ENCODE measurements at regions not wholly inside any gene's neighbourhood (a gene's known extent, or its start where the extent isn't known, plus 50 kb on each side); places are given as distances from the start of the nearest gene placed in this dataset.
"Not testable (repeated sequence)": the region's sequence is repeated elsewhere in the genome, so short reads cannot be mapped to it uniquely, and the experiment has no call there.

GRCh38 chr13:65314008-65314407, 1916.1 kb downstream of the PCDH9 start:
- Histone ChIP-seq H3K79me2 (ENCODE audit: control insufficient read depth, insufficient read depth, low read length, poor library complexity) (no peaks in the 10 kb centered on the region), H3K36me3 (ENCODE audit: control insufficient read depth in 1 of 2, insufficient read depth in 2 of 2, low read length in 2 of 2) (peaks cover 0 to 4% of the 10 kb centered on the region in 2 experiments), H2BK5ac (ENCODE audit: low read depth, low read length, poor library complexity) (no peak overlapping the region), H3K4me3 (ENCODE audit: low read depth, low read length) (no peak overlapping the region), H3K27ac (ENCODE audit: low read depth, low read length) (no peak overlapping the region), H3K9me3 (ENCODE audit: insufficient read depth, low read depth, low read length) (peaks cover 14% of the 10 kb centered on the region), H3K4ac (ENCODE audit: low read depth, low read length) (no peak overlapping the region), H3K79me1 (ENCODE audit: low read length) (no peaks in the 10 kb centered on the region), H3K14ac (ENCODE audit: low read length) (no peak overlapping the region), H4K8ac (ENCODE audit: low read depth, low read length) (no peak overlapping the region), H2BK12ac (ENCODE audit: low read length) (no peak overlapping the region), H3K9ac (ENCODE audit: low read length) (no peak overlapping the region), H4K12ac (ENCODE audit: low read depth, low read length) (no peak overlapping the region), H3K23ac (ENCODE audit: low read length) (no peak overlapping the region), H2AK5ac (ENCODE audit: low read length) (no peak overlapping the region), H3K18ac (ENCODE audit: low read length) (no peak overlapping the region), H3K4me1 (ENCODE audit: control insufficient read depth in 1 of 2, insufficient read depth in 2 of 2, low read length in 2 of 2) (no peaks in the 10 kb centered on the region), H3K27me3 (ENCODE audit: insufficient read depth, low read length) (no peaks in the 10 kb centered on the region), H3K4me2 (ENCODE audit: low read length) (no peak overlapping the region), H2BK120ac (ENCODE audit: insufficient read depth, low read length, poor library complexity) (no peak overlapping the region), H2AFZ (ENCODE audit: insufficient read depth, low read length, poor library complexity) (no peak overlapping the region), H4K91ac (ENCODE audit: low read depth, low read length) (no peak overlapping the region)
- no CpG with 5 or more reads among the region's 4 CpGs for WGBS (ENCODE audit: extremely low coverage, insufficient coverage, insufficient read length)
- no peak for DNase-seq

- Histone ChIP-seq H3K79me1 (ENCODE audit: low read length) (no peaks in the 10 kb centered on the region), H2AFZ (ENCODE audit: insufficient read depth, low read length, poor library complexity) (no peak overlapping the region), H2BK120ac (ENCODE audit: insufficient read depth, low read length, poor library complexity) (no peak overlapping the region), H3K4me1 (ENCODE audit: control insufficient read depth in 1 of 2, insufficient read depth in 2 of 2, low read length in 2 of 2) (no peaks in the 10 kb centered on the region), H4K8ac (ENCODE audit: low read depth, low read length) (no peak overlapping the region), H3K4me3 (ENCODE audit: low read depth, low read length) (no peak overlapping the region), H3K9ac (ENCODE audit: low read length) (no peak overlapping the region), H3K79me2 (ENCODE audit: control insufficient read depth, insufficient read depth, low read length, poor library complexity) (no peaks in the 10 kb centered on the region), H3K27me3 (ENCODE audit: insufficient read depth, low read length) (no peaks in the 10 kb centered on the region), H3K27ac (ENCODE audit: low read depth, low read length) (no peak overlapping the region), H4K91ac (ENCODE audit: low read depth, low read length) (no peak overlapping the region), H4K12ac (ENCODE audit: low read depth, low read length) (no peak overlapping the region), H3K18ac (ENCODE audit: low read length) (no peak overlapping the region), H2BK5ac (ENCODE audit: low read depth, low read length, poor library complexity) (no peak overlapping the region), H3K4ac (ENCODE audit: low read depth, low read length) (no peak overlapping the region), H3K14ac (ENCODE audit: low read length) (no peak overlapping the region), H3K23ac (ENCODE audit: low read length) (no peak overlapping the region), H2AK5ac (ENCODE audit: low read length) (no peak overlapping the region), H2BK12ac (ENCODE audit: low read length) (no peak overlapping the region), H3K9me3 (ENCODE audit: insufficient read depth, low read depth, low read length) (peaks cover 14% of the 10 kb centered on the region), H3K36me3 (ENCODE audit: control insufficient read depth in 1 of 2, insufficient read depth in 2 of 2, low read length in 2 of 2) (peaks cover 0 to 4% of the 10 kb centered on the region in 2 experiments), H3K4me2 (ENCODE audit: low read length) (no peak overlapping the region)
- no CpG with 5 or more reads among the region's 29 CpGs for WGBS (ENCODE audit: extremely low coverage, insufficient coverage, insufficient read length)
- no peak for DNase-seq
Observed at GRCh38 chr13:65310663-65311328, 1919.3 kb downstream of the PCDH9 start.

GRCh38 chr13:65309906-65310305, 1920.2 kb downstream of the PCDH9 start:
- no peak overlapping the region for H3K9ac ChIP-seq (ENCODE audit: low read length)
- H3K79me1 ChIP-seq (ENCODE audit: low read length) = no peaks in the 10 kb centered on the region
- H2AK5ac ChIP-seq (ENCODE audit: low read length) = no peak overlapping the region
- peaks cover 0 to 4% of the 10 kb centered on the region in 2 experiments for H3K36me3 ChIP-seq (ENCODE audit: control insufficient read depth in 1 of 2, insufficient read depth in 2 of 2, low read length in 2 of 2)
- H4K91ac ChIP-seq (ENCODE audit: low read depth, low read length) = no peak overlapping the region
- H3K9me3 ChIP-seq (ENCODE audit: insufficient read depth, low read depth, low read length) = peaks cover 14% of the 10 kb centered on the region
- no peaks in the 10 kb centered on the region for H3K4me1 ChIP-seq (ENCODE audit: control insufficient read depth in 1 of 2, insufficient read depth in 2 of 2, low read length in 2 of 2)
- no peak overlapping the region for H3K4ac ChIP-seq (ENCODE audit: low read depth, low read length)
- no peak overlapping the region for H2AFZ ChIP-seq (ENCODE audit: insufficient read depth, low read length, poor library complexity)
- H3K79me2 ChIP-seq (ENCODE audit: control insufficient read depth, insufficient read depth, low read length, poor library complexity) = no peaks in the 10 kb centered on the region
- no peak overlapping the region for H3K23ac ChIP-seq (ENCODE audit: low read length)
- H3K4me3 ChIP-seq (ENCODE audit: low read depth, low read length) = peak overlapping the region; percentile 37
- DNase-seq = no peak
- no peak overlapping the region for H3K4me2 ChIP-seq (ENCODE audit: low read length)
- H4K12ac ChIP-seq (ENCODE audit: low read depth, low read length) = no peak overlapping the region
- H3K18ac ChIP-seq (ENCODE audit: low read length) = no peak overlapping the region
- H3K14ac ChIP-seq (ENCODE audit: low read length) = no peak overlapping the region
- no peak overlapping the region for H2BK120ac ChIP-seq (ENCODE audit: insufficient read depth, low read length, poor library complexity)
- no peak overlapping the region for H4K8ac ChIP-seq (ENCODE audit: low read depth, low read length)
- no peak overlapping the region for H2BK12ac ChIP-seq (ENCODE audit: low read length)
- H2BK5ac ChIP-seq (ENCODE audit: low read depth, low read length, poor library complexity) = no peak overlapping the region
- H3K27me3 ChIP-seq (ENCODE audit: insufficient read depth, low read length) = no peaks in the 10 kb centered on the region
- no peak overlapping the region for H3K27ac ChIP-seq (ENCODE audit: low read depth, low read length)
- WGBS (ENCODE audit: extremely low coverage, insufficient coverage, insufficient read length) = no CpG with 5 or more reads among the region's 6 CpGs

- not testable (repeated sequence) for H4K91ac ChIP-seq (ENCODE audit: low read depth, low read length); H3K27ac ChIP-seq (ENCODE audit: low read depth, low read length); H2AK5ac ChIP-seq (ENCODE audit: low read length); H3K4me2 ChIP-seq (ENCODE audit: low read length); H3K4me3 ChIP-seq (ENCODE audit: low read depth, low read length); H3K79me1 ChIP-seq (ENCODE audit: low read length); H3K23ac ChIP-seq (ENCODE audit: low read length); H2BK5ac ChIP-seq (ENCODE audit: low read depth, low read length, poor library complexity); H3K9ac ChIP-seq (ENCODE audit: low read length); H4K12ac ChIP-seq (ENCODE audit: low read depth, low read length); DNase-seq; H3K14ac ChIP-seq (ENCODE audit: low read length); H4K8ac ChIP-seq (ENCODE audit: low read depth, low read length); H3K18ac ChIP-seq (ENCODE audit: low read length); H3K27me3 ChIP-seq (ENCODE audit: insufficient read depth, low read length); H2BK120ac ChIP-seq (ENCODE audit: insufficient read depth, low read length, poor library complexity); H3K4ac ChIP-seq (ENCODE audit: low read depth, low read length); H3K36me3 ChIP-seq (ENCODE audit: control insufficient read depth in 1 of 2, insufficient read depth in 2 of 2, low read length in 2 of 2); H2AFZ ChIP-seq (ENCODE audit: insufficient read depth, low read length, poor library complexity); H2BK12ac ChIP-seq (ENCODE audit: low read length); H3K4me1 ChIP-seq (ENCODE audit: control insufficient read depth in 1 of 2, insufficient read depth in 2 of 2, low read length in 2 of 2); H3K79me2 ChIP-seq (ENCODE audit: control insufficient read depth, insufficient read depth, low read length, poor library complexity)
- no CpG with 5 or more reads among the region's 1 CpG for WGBS (ENCODE audit: extremely low coverage, insufficient coverage, insufficient read length)
- peaks cover 10% of the 10 kb centered on the region for H3K9me3 ChIP-seq (ENCODE audit: insufficient read depth, low read depth, low read length)
Observed at GRCh38 chr13:65308729-65309128, 1921.4 kb downstream of the PCDH9 start.
